ENCODE measurements at regions not wholly inside any gene's neighbourhood (a gene's known extent, or its start where the extent isn't known, plus 50 kb on each side); places are given as distances from the start of the nearest gene placed in this dataset.
A peak's percentile ranks its signal among the peaks of the same experiment; 100 is the strongest.

DNA sequence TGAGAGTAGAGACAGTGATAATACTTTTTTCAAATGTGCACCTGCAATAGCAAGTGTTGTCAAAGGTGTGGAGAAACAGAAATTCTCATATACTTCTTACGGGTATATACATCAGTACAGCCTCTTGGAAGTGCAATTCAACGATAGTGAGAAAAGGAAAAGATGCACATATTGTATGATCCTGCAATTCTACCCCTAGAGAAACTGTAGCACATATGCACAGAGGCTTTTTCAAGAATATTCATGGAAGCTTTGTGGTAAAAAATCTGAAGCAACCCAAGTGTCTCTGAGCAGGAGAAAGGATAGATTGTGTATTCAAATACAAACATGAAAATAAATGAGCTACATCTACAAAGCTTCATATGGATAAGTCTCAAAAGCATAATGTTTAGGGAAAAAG lies 94.7 kb upstream of the PREP start:
- no peak overlapping the region for H3K4me3 Mint-ChIP-seq
- peaks cover 2% of the 10 kb centered on the region for H3K36me3 Mint-ChIP-seq
- POLR2A ChIA-PET = no interaction called here
- H3K9me3 Mint-ChIP-seq = no peaks in the 10 kb centered on the region
- no peaks in the 10 kb centered on the region for H3K4me1 Mint-ChIP-seq
- H3K27ac Mint-ChIP-seq = no peak overlapping the region
- peaks cover 10% of the 10 kb centered on the region for H3K27me3 Mint-ChIP-seq
- DNase-seq = no peak
- ATAC-seq (ENCODE audit: low read depth) = no peak

DNA sequence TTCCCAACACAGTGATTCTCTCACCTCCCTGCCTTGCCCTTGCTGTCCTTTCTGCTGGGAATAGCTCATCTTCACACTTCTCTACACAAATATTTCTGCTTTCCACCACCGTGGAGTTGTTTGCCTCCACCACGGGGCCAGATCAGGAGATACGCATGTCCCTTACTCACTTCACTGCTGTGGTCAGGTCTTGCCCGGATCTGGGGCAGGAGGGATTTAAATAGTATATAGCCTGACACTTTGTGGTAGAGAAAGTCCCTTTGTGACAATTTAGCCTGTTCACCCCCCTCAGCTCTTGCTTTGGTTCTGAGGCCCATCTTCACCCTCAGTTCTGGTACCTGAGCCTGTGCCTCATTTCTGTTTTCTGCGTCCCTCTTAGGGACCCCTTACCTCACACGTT lies 92.6 kb upstream of the PREP start:
- ATAC-seq (ENCODE audit: low read depth) = no peak
- POLR2A ChIA-PET = no interaction called here
- Mint-ChIP-seq H3K36me3 (peaks cover 2% of the 10 kb centered on the region), H3K9me3 (no peaks in the 10 kb centered on the region), H3K4me3 (no peak overlapping the region), H3K4me1 (no peaks in the 10 kb centered on the region), H3K27me3 (peaks cover 5% of the 10 kb centered on the region), H3K27ac (no peak overlapping the region)
- DNase-seq = no peak

DNA sequence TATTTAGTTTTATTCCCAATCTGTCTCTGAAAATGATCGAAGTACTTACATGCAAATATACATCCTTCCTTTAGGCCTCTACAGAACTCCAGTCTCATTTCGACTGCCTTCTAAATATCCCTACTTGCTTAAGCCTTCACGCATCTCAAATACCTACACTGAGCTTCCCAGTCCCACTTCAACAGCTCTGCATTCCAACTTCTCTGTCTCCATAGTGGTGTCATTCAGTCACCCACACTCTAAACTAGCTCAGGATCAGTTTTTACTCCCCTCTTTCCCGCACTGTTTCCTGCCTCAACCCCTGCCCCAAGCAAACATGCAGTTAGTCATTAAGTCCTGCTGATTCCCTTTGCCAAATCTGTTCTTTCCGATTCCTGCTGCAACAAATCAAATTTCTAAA lies 91.8 kb upstream of the PREP start:
- POLR2A ChIA-PET = interaction anchor here (1.4 kb wide), 1 partner anchor 9 kb away, joined by 3 read pairs; no protein-coding TSS in a partner anchor
- Mint-ChIP-seq H3K36me3 (peaks cover 2% of the 10 kb centered on the region), H3K9me3 (no peaks in the 10 kb centered on the region), H3K4me3 (no peak overlapping the region), H3K27ac (no peak overlapping the region), H3K27me3 (peaks cover 2% of the 10 kb centered on the region), H3K4me1 (peaks cover under 1% of the 10 kb centered on the region)
- no peak for DNase-seq
- ATAC-seq (ENCODE audit: low read depth) = no peak

DNA sequence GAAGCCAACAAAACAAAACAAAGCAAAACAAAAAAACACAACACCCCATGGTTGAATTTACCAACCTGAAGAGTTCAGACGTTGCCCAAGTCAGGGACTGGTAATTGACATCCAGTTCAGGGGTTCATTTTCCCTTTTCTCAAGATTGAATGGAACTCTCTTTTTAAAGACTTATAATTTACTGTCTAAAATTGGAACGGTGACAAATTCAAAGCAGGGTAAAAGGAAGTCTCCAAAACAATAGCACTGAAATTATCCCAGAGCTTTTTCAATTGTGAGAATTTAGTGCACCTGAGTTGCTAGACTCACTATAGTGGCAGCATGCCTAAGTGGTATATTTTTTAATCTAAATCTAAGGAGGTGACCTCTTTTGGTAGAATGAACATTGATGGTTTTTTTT lies 90.9 kb upstream of the PREP start:
- Mint-ChIP-seq H3K27me3 (peaks cover under 1% of the 10 kb centered on the region), H3K9me3 (no peaks in the 10 kb centered on the region), H3K36me3 (peaks cover 2% of the 10 kb centered on the region), H3K4me3 (no peak overlapping the region), H3K4me1 (peaks cover 4% of the 10 kb centered on the region), H3K27ac (no peak overlapping the region)
- POLR2A ChIA-PET = interaction anchor here (1.4 kb wide), 1 partner anchor 10 kb away, joined by 3 read pairs; no protein-coding TSS in a partner anchor
- ATAC-seq (ENCODE audit: low read depth) = no peak
- DNase-seq = no peak

DNA sequence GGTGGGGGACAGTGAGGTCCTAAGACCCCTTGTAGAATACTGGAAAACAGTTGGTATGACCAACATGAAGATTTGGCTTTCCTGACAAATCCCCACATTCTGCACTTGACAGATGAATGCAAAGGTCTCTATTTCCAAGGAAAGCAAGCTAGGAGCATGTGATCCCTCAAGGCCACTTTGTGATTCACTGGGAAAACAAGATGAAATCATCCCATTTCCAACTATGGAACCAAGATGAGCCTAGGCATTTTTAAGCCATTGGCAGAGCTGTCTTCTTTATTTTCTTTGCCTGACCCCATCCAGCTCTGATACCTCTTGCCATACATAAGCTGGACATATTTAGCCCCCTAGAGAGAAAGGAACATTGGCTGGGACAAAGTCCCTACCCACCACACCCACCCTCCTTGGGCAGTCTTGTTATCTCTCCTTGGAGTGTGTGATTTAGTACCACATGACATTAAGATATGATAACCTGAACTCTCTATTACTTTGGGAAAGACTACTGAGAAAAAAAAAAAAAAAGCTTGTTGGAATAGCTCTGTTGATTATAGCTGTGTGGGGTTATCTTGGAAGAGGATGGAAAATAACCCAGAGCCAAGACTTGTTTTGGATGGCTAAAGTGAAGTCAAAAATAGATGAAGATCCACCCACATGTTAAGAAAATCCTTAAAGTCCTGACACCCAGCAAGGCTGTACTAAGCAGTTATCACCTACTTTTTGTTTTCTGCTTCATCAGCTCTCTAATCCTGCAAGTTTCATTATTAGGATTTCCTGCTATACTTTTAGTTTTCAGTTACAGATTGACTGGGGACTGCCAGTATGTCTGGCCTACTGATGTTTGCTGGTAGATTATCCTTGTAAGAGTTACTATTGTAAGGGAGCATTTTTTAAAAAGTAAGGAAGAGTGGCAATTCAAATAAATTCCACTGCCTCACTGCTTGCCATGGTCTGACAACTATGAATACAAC lies 90.1 kb upstream of the PREP start:
- POLR2A ChIA-PET = interaction anchor here (1.2 to 1.4 kb wide), 2 partner anchors 11 to 153 kb away, joined by 3 read pairs; no protein-coding TSS in a partner anchor
- DNase-seq (no peak), ATAC-seq (ENCODE audit: low read depth) (no peak)
- H3K9me3 Mint-ChIP-seq = no peaks in the 10 kb centered on the region
- H3K4me1 Mint-ChIP-seq = peaks cover 7% of the 10 kb centered on the region
- peaks cover 2% of the 10 kb centered on the region for H3K36me3 Mint-ChIP-seq
- no peak overlapping the region for H3K27ac Mint-ChIP-seq
- no peak overlapping the region for H3K4me3 Mint-ChIP-seq
- H3K27me3 Mint-ChIP-seq = no peaks in the 10 kb centered on the region

DNA sequence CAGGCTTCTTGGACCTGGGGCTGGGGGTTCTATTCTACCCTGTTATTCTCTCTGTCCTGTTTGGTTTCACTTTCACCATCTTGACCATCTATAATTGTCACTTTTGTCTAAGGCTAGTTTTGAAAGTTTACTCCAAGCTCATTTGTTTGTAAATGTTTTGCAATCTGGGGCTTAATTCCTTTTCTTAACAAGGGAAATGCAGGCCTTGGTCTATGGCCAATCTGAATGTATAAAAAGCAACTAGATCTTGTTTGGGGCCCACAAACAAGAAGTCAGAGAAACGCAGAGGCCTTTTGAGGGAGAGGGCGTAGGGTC lies 86.3 kb upstream of the PREP start:
- H3K36me3 Mint-ChIP-seq = peaks cover 4% of the 10 kb centered on the region
- H3K27ac Mint-ChIP-seq = no peak overlapping the region
- H3K4me3 Mint-ChIP-seq = no peak overlapping the region
- peaks cover 30% of the 10 kb centered on the region for H3K4me1 Mint-ChIP-seq
- no peak for ATAC-seq (ENCODE audit: low read depth)
- POLR2A ChIA-PET = no interaction called here
- no peak for DNase-seq
- peaks cover 2% of the 10 kb centered on the region for H3K9me3 Mint-ChIP-seq
- H3K27me3 Mint-ChIP-seq = peaks cover 5% of the 10 kb centered on the region

DNA sequence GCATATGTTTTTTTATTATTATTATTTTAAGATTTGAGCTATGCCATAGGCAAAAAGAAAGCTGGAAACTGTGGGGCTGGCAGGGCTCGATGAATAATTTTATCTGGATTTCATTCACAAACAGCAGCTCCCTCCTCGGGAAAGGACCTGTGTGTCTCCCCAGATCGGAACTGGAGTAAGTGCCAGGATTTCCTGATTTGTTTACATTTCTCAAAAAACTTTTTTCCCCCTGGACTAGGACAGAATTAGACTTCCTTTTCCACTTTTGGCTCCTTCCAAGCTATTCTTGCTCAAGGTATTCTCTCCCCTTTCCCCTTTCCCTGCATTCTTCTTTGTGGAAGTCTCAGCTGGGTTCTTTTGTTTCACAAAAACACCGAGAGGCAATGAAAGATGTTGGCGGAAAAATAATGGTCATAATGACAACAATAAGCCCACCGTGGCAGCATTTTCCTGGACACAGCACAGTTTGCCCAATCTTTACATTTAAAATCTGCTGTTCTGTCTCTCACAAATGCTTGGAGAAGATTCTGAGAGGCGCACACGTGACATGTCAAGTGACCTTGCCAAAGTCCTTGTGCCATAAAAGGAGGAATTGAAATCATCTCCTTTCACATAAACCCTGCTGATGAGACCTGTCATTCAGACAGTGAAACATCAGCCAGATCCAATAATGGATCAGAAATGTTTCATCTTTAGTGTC lies 85.8 kb upstream of the PREP start:
- POLR2A ChIA-PET = no interaction called here
- no peak overlapping the region for H3K27ac Mint-ChIP-seq
- DNase-seq (no peak), ATAC-seq (ENCODE audit: low read depth) (no peak)
- H3K4me3 Mint-ChIP-seq = no peak overlapping the region
- peaks cover 2% of the 10 kb centered on the region for H3K36me3 Mint-ChIP-seq
- peaks cover 5% of the 10 kb centered on the region for H3K27me3 Mint-ChIP-seq
- peaks cover 2% of the 10 kb centered on the region for H3K9me3 Mint-ChIP-seq
- peaks cover 30% of the 10 kb centered on the region for H3K4me1 Mint-ChIP-seq

DNA sequence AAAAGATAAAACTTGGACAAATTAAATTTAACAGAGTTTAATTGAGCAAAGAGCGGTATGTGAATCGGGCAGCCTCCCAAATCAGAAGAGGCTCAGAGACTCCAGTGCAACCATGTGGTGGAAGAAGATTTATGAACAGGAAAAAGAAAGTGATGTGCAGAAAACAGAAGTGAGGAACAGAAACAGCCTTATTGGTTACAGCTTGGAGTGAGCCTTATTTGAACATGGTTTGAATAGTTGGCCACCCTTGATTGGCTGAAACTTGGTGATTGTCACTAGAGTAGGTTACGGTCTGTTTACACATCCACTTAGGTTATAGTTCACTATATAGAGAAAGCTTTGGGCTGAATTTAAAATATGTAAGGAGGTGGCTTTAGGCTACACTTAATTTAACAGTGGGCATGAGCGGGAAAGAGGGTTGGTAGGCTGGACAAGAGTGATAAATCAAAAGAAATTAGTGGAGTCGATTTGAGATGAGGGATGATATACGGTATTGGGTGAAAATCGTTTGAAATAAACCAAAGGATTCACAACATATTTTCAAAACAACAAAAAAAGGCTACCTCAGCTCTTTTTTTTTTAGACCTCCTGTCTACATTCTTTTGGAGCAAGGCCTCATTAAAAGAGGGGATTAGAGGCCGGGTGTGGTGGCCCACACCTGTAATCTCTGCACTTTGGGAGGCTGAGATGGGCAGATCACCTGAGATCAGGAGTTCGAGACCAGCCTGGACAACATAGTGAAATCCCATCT lies 84.3 kb upstream of the PREP start:
- ATAC-seq (ENCODE audit: low read depth) (no peak), DNase-seq (no peak)
- Mint-ChIP-seq H3K27me3 (peaks cover 5% of the 10 kb centered on the region), H3K27ac (peak overlapping the region; percentile 78), H3K4me1 (peaks cover 31% of the 10 kb centered on the region), H3K4me3 (no peak overlapping the region), H3K9me3 (peaks cover 2% of the 10 kb centered on the region), H3K36me3 (peaks cover 2% of the 10 kb centered on the region)
- POLR2A ChIA-PET = no interaction called here

DNA sequence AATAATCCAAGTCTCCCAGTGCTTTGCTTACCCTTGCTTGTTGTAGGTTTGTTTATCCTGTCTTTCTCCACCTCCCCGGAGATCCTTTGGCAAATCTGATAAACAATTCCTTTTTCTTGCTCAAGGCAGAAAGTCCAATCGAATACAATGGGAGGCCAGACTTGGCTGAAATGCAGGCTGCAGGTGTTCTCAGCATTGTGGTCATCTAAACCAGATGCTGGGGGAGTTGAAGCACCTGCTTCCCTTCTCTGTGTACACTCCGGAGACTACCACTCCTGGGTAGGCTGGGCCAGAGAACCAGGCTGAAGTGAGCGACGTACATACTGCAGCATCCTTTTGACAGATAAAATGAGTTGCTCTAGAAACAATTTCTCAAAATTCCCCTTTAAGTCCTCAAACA lies 82.6 kb upstream of the PREP start:
- ATAC-seq (ENCODE audit: low read depth) (no peak), DNase-seq (no peak)
- Mint-ChIP-seq H3K4me1 (peaks cover 34% of the 10 kb centered on the region), H3K36me3 (peaks cover 2% of the 10 kb centered on the region), H3K9me3 (peaks cover 2% of the 10 kb centered on the region), H3K4me3 (no peak overlapping the region), H3K27me3 (peaks cover 5% of the 10 kb centered on the region), H3K27ac (no peak overlapping the region)
- POLR2A ChIA-PET = no interaction called here

DNA sequence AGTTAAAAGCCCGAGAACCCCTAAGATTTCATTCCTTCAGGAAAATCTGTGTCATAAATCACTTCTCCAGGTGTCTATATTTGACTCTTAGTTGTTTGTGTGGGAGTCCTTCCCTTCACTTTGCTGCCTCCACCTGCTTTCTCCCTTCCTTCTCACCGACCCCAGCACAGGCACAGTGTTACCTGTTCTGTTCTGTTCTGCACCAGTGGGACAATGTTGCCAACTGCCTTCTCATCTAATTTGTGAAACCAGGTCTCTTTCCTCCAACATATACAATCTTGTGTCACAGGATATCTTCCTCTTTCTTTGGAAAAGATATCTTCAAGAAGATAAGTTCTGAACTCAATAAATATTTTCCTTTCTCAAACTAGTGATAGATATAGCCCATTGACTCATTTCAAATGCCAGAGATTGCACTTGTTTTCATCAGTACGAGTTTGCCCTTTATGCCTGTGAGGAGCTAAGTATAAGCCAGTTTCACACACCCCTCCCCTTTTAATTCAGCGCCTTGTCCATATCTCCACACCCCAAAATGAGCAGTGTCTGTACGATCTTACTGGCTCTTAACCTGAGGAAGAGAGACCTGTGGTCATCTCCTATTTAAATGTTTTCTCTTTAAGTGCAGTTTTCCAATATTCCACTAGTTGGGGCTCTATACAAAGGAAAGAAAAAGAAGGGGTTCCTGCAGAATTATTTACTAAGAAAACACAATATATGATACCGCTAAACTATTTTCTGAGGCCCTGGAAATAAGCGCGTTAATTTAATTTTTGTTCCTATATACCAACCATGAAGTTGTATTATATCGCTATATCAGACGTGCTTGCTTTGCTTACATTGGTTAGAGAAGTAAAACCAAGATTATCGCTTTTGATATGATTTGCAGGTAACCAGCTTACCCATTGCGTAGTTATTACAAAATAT lies 81.6 kb upstream of the PREP start:
- Mint-ChIP-seq H3K27ac (peak overlapping the region; percentile 47), H3K9me3 (peaks cover 2% of the 10 kb centered on the region), H3K27me3 (peaks cover 5% of the 10 kb centered on the region), H3K4me1 (peaks cover 32% of the 10 kb centered on the region), H3K4me3 (no peak overlapping the region), H3K36me3 (peaks cover 2% of the 10 kb centered on the region)
- DNase-seq (no peak), ATAC-seq (ENCODE audit: low read depth) (peak; percentile 26)
- POLR2A ChIA-PET = no interaction called here

DNA sequence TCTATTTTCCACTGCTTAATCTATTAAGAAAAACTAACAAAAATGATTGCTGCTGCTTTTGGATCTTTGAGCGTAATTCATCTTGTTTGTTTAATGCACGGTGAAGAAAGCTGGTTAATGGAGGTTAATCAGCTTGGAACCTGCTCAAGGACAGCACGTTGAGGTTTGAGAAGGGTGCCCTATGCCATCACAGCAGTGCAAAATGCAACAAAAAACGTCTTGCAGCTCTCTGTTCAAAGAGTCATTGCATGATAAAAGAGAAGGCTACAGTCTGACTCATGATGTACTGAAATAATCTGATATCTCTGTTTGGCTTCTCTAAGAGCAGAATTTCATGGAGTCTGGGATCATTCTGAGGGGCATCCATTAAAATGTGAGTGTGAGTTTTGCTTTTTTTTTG lies 80.6 kb upstream of the PREP start:
- no peak overlapping the region for H3K27ac Mint-ChIP-seq
- H3K4me3 Mint-ChIP-seq = no peak overlapping the region
- DNase-seq (no peak), ATAC-seq (ENCODE audit: low read depth) (no peak)
- peaks cover 8% of the 10 kb centered on the region for H3K27me3 Mint-ChIP-seq
- H3K4me1 Mint-ChIP-seq = peaks cover 29% of the 10 kb centered on the region
- H3K9me3 Mint-ChIP-seq = peaks cover 2% of the 10 kb centered on the region
- POLR2A ChIA-PET = no interaction called here
- H3K36me3 Mint-ChIP-seq = peaks cover 4% of the 10 kb centered on the region

DNA sequence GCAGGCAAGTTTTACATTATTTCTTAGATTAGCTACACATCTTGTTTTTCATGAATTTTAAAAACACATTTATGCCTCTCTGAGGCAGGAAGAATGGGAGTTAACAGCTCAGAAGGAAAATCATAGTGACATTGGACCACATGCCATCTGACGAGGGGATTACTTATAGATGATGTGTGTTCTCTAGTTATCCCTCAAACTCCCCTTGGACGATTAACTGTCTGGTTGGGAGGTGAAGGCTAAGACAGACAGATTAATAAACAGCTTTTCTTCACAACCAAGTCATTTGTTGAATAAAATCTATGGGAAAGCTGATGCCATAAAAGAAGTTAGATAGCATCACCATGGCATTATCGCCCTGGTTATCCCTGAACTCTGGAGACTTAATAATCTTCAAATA lies 80.0 kb upstream of the PREP start:
- no peak for ATAC-seq (ENCODE audit: low read depth)
- POLR2A ChIA-PET = no interaction called here
- DNase-seq = no peak
- Mint-ChIP-seq H3K4me3 (no peak overlapping the region), H3K9me3 (peaks cover 2% of the 10 kb centered on the region), H3K36me3 (peaks cover 4% of the 10 kb centered on the region), H3K4me1 (peaks cover 27% of the 10 kb centered on the region), H3K27me3 (peaks cover 9% of the 10 kb centered on the region), H3K27ac (peak overlapping the region; percentile 13)
